Fibroblast of mammary gland (primary cell): ENCODE measurements at regions not wholly inside any gene's neighbourhood (a gene's known extent, or its start where the extent isn't known, plus 50 kb on each side); places are given as distances from the start of the nearest gene placed in this dataset.

Experiments
- DNase-seq: peaks from one replicate; pipeline ENCODE4 v3.0.0-alpha.2; 2010; ENCODE audit warnings: low read depth
- H3K4me3 ChIP-seq: 2 replicates; pipeline ENCODE4 v1.5.1; 2011; ENCODE audit warnings: low read depth, mild to moderate bottlenecking, low read length, moderate library complexity; ENCODE audit not compliant: control insufficient read depth
- TF ChIP-seq, protein P1 (sequence below): conservative IDR thresholded peaks from 2 replicates; pipeline ENCODE4 v1.5.1; 2011; ENCODE audit warnings: low read depth, low read length, inconsistent platforms; ENCODE audit not compliant: control insufficient read depth, insufficient read depth

DNA sequence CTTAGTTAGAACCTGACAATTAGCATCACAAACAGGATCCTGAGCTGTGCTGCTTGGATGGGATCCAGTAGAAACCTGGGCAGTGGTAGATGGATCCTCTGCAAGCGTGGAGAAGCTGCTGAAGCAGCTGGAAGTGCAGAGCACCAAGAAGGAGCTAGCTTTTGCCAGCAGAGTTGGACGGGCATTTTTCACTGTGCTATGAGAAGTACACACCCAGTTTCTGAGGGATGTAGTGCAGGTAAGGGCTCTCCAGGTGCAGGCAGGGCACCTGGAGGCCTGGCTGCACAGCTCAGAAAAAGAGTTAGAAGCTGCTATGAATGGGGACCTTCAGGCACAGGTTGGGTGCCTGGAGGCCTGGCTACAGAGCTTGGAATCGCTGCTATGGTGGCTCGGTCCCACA, 623.9 kb upstream of the NUDT12 start:
- DNase-seq: no peak

DNA sequence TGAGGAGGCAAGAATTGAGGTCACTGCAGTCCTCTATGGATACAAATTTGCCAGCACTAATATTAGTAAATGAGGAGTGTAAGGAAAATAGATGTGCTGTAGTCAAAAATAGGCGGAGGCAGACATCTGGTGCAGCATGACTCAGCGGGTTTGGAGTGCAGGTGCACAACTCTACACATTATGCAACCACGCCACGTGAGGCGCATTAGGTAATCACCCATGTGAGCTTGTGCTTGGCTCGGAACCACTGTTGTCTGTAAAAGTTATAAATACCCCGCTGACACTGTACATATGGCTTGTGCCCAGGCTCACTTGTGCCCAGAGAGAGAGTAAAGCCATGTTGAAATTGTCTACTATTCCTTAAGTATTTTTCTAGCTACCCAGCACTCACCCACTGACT, 623.5 kb upstream of the NUDT12 start:
- TF ChIP-seq, protein P1, sequence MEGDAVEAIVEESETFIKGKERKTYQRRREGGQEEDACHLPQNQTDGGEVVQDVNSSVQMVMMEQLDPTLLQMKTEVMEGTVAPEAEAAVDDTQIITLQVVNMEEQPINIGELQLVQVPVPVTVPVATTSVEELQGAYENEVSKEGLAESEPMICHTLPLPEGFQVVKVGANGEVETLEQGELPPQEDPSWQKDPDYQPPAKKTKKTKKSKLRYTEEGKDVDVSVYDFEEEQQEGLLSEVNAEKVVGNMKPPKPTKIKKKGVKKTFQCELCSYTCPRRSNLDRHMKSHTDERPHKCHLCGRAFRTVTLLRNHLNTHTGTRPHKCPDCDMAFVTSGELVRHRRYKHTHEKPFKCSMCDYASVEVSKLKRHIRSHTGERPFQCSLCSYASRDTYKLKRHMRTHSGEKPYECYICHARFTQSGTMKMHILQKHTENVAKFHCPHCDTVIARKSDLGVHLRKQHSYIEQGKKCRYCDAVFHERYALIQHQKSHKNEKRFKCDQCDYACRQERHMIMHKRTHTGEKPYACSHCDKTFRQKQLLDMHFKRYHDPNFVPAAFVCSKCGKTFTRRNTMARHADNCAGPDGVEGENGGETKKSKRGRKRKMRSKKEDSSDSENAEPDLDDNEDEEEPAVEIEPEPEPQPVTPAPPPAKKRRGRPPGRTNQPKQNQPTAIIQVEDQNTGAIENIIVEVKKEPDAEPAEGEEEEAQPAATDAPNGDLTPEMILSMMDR: no peak
- no peak overlapping the region for H3K4me3 ChIP-seq
- DNase-seq: peak; percentile 15

More for the DNA sequence above, 623.9 kb upstream of the NUDT12 start:
- H3K4me3 ChIP-seq: no peak overlapping the region
- TF ChIP-seq, protein P1: no peak

DNA sequence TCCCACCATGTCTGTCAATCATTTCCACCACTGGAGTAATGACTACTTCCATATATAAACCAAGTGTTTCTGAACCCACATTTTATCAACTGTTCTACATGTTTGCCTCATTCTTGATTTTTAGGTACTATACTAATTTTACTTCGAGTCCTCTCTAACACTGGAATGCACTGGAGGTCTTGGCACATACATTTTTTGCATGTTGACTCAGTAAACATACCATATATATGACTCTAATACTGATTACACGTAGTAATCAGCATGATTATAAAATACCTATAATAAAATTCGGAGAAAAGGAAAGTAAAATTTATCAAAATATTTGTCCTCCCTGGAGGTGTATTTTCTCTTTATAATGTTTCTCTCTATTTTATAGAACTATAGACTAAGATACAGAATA, 621.7 kb upstream of the NUDT12 start:
- H3K4me3 ChIP-seq: no peak overlapping the region
- no peak for DNase-seq
- TF ChIP-seq, protein P1: no peak

DNA sequence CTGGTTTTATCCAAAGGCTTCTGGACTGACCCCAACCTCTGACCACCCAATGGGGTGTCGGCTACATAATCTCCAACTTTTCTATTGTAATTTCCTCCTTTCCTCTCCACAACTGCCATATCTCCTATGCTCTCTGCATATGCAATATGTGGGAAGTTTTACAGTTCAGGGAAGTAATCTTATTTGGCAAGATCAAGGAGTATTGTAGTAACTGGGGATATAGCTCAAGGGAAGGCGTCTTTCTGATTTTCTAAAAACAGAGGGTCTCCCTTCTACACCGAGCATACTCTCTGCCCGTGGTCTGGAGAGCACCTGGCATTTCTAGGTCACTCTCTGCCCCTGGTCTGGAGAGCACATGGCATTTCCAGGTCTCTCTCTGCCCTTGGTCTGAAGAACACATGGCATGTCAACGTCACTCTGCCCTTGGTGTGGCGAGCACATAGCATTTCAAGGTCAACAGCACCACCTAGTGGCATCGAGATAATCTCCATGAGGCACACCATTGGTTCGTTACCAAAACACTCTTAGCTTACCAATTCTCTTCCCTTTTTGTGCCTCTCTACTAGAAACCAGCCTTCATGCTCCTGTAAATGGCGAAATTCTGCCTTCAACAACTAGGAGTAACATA, 616.4 kb upstream of the NUDT12 start:
- DNase-seq: peak; percentile 58
- H3K4me3 ChIP-seq: no peak overlapping the region
- TF ChIP-seq, protein P1: peak; percentile 48

DNA sequence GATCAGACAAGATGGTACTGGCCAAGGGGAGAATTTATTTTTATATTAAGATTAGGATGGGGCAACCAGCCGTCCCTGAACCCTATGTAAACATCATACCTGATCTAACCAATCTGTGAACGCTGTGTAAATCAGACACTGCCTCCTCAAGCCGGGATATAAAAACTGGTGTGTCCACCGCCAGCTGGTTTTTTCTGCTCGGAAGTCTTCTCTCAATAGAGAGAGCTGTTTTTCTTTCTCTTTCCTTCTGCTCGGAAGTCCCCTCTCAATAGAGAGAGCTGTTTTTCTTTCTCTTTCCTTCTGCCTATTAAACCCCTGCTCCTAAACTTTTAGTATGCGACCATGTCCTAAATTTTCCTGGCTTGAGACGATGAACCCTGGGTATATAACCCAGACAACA, 615.5 kb upstream of the NUDT12 start:
- TF ChIP-seq, protein P1: no peak
- no peak overlapping the region for H3K4me3 ChIP-seq
- DNase-seq: no peak

DNA sequence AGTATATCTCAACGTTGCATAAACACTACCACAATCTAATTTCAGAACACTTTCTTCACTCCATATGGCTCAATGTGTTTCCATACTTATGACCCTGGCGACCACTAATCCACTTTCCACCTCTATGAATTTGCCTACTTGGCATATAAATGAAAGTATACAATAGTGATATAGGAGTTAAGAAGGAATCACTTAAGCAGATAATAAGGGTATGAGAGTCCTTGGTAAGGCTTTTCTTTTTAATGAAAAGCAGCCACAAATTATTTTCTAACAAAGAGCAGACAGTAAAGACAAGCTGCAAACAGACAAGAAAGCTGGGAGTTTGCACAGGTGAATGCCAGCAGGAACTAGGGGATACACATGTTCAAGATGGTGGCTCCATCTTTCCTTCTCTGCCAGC, 615.1 kb upstream of the NUDT12 start:
- DNase-seq: no peak
- no peak overlapping the region for H3K4me3 ChIP-seq
- TF ChIP-seq, protein P1: no peak

DNA sequence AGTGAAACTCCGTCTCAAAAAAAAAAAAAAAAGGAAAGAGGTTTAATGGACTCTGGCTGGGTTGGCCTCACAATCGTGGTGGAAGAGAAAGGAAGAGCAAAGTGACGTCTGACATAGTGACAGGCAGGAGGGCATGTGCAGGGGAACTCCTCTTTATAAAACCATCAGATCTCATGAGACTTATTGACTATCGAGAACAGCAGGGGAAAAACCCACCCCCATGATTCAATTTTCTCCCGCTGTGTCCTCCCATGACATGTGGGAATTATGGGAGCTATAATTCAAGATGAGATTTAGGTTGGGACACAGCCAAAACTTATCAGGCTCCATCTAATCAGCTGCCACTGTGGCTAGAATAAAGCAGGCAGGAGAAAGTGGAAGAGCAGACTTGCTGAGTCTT, 610.4 kb upstream of the NUDT12 start:
- no peak overlapping the region for H3K4me3 ChIP-seq
- TF ChIP-seq, protein P1: no peak
- no peak for DNase-seq
